ENCODE measurements at regions not wholly inside any gene's neighbourhood (a gene's known extent, or its start where the extent isn't known, plus 50 kb on each side); places are given as distances from the start of the nearest gene placed in this dataset.
A peak's percentile ranks its signal among the peaks of the same experiment; 100 is the strongest.

DNA sequence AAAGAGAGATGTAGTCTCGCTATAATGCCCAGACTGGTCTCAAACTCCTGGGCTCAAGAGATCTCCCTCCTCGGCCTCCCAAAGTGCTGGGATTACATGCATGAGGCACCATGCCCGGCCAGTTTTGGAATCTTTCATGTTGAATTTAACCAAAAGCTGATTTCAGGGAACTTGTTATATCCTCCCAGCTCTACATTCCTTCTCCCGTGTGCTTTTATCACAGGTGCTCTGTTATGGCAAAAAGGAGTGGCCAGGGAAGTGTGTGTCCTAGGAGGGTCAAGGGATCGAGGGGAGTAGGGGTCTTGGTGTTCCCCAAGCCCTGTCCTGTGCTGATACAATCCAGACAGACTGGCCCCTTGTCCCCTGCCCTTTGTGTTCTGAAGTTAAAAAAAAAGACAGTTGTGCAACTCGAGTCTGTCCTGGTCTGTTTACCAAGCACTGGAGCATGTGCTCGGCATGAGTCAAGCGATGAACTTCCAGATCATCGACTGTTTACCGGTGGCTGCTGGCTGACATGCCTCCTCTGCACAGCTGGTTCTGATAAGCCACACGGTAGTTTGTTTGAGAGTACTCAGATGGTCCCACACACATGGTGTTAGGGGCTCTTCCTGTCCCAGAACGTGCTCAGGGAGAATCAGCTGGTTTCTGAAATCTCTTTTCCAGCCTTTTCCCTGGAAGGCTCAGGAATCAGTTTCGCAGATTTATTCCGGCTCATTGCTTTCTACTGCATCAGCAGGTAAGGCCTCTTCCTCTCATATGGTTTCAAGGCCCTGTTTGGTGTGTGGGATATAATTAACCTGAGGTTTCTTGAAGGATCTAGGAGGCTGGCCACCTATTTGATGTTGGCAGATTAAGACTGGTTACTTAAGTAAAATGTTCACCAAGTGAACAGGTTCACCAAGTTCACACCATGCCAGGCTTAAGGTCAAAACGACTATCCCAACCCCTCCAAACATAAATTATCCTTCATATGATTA lies 52.6 kb upstream of the NAA20 start (continued):
- TF ChIP-seq ZNF589 (CRISPR knock-in tag; conservative IDR thresholded peaks at IDR 0.05) (peak; percentile 100), HMG20B (CRISPR knock-in tag; conservative IDR thresholded peaks at IDR 0.05) (peak; percentile 96), ZNF451 (CRISPR knock-in tag; IDR thresholded peaks at IDR 0.05) (peak; percentile 100), ZNF556 (CRISPR knock-in tag; IDR thresholded peaks at IDR 0.05; ENCODE audit: borderline replicate concordance) (peak; percentile 100), KLF16 (CRISPR knock-in tag; IDR thresholded peaks at IDR 0.05) (peak; percentile 98 to 100), ZNF713 (CRISPR knock-in tag; IDR thresholded peaks at IDR 0.05) (peak; percentile 100), ZNF775 (CRISPR knock-in tag; IDR thresholded peaks at IDR 0.05; ENCODE audit: borderline replicate concordance) (peak; percentile 98), NCOR1 (IDR thresholded peaks at IDR 0.05; ENCODE audit: borderline replicate concordance, low read length) (peak; percentile 94), SPEN (CRISPR knock-in tag; IDR thresholded peaks at IDR 0.05; ENCODE audit: low read depth) (peak; percentile 99), FOXO1 (CRISPR knock-in tag; IDR thresholded peaks at IDR 0.05) (peak; percentile 100), EHMT2 (IDR thresholded peaks at IDR 0.05; ENCODE audit: borderline replicate concordance, low read depth, low read length) (peak; percentile 83; the same call in 1 of the 2 replicates), GLI4 (CRISPR knock-in tag; IDR thresholded peaks at IDR 0.05; ENCODE audit: borderline replicate concordance) (peak; percentile 99), MZF1 (CRISPR knock-in tag; IDR thresholded peaks at IDR 0.05; ENCODE audit: borderline replicate concordance) (peak; percentile 99), ESRRA (CRISPR knock-in tag; IDR thresholded peaks at IDR 0.05; ENCODE audit: low read depth) (peak; percentile 97), ZNF510 (CRISPR knock-in tag; IDR thresholded peaks at IDR 0.05; ENCODE audit: low read depth) (peak; percentile 100), ZFP1 (CRISPR knock-in tag; IDR thresholded peaks at IDR 0.05) (peak; percentile 99), SKI (IDR thresholded peaks at IDR 0.05; ENCODE audit: partially characterized antibody) (peak; percentile 99), GABPB1 (CRISPR knock-in tag; IDR thresholded peaks at IDR 0.05) (peak; percentile 83), ZNF792 (CRISPR knock-in tag; IDR thresholded peaks at IDR 0.05) (peak; percentile 100), ZBTB38 (CRISPR knock-in tag; IDR thresholded peaks at IDR 0.05) (peak; percentile 99), ZNF562 (CRISPR knock-in tag; IDR thresholded peaks at IDR 0.05; ENCODE audit: borderline replicate concordance) (peak; percentile 78; the same call in 1 of the 2 replicates)
- TF ChIP-seq, protein P1, sequence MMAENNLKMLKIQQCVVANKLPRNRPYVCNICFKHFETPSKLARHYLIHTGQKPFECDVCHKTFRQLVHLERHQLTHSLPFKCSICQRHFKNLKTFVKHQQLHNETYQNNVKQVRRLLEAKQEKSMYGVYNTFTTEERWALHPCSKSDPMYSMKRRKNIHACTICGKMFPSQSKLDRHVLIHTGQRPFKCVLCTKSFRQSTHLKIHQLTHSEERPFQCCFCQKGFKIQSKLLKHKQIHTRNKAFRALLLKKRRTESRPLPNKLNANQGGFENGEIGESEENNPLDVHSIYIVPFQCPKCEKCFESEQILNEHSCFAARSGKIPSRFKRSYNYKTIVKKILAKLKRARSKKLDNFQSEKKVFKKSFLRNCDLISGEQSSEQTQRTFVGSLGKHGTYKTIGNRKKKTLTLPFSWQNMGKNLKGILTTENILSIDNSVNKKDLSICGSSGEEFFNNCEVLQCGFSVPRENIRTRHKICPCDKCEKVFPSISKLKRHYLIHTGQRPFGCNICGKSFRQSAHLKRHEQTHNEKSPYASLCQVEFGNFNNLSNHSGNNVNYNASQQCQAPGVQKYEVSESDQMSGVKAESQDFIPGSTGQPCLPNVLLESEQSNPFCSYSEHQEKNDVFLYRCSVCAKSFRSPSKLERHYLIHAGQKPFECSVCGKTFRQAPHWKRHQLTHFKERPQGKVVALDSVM (CRISPR knock-in tag; IDR thresholded peaks at IDR 0.05) = peak; percentile 88
- TF ChIP-seq, protein P2, sequence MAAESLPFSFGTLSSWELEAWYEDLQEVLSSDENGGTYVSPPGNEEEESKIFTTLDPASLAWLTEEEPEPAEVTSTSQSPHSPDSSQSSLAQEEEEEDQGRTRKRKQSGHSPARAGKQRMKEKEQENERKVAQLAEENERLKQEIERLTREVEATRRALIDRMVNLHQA (CRISPR knock-in tag; IDR thresholded peaks at IDR 0.05) = no peak
- TF ChIP-seq, protein P3, sequence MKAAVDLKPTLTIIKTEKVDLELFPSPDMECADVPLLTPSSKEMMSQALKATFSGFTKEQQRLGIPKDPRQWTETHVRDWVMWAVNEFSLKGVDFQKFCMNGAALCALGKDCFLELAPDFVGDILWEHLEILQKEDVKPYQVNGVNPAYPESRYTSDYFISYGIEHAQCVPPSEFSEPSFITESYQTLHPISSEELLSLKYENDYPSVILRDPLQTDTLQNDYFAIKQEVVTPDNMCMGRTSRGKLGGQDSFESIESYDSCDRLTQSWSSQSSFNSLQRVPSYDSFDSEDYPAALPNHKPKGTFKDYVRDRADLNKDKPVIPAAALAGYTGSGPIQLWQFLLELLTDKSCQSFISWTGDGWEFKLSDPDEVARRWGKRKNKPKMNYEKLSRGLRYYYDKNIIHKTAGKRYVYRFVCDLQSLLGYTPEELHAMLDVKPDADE (CRISPR knock-in tag; IDR thresholded peaks at IDR 0.05) = peak; percentile 98; the same call in 1 of the 2 replicates
- TF ChIP-seq, protein P4, sequence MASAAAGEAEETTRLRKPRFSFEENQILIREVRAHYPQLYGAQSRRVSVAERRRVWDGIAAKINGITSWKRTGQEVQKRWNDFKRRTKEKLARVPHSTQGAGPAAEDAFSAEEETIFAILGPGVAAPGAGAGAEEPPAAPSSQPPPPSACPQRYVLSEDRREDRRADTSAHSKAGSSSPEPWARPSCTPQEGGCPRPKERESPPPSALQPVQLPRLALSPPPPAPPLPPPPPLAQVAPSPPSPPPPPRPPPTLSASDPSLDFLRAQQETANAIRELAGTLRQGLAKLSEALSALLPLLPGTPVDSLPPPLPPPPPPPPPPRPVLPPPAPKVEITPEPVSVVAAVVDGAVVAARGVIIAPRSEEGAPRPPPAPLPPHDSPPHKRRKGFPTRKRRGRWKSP (CRISPR knock-in tag; IDR thresholded peaks at IDR 0.05) = peak; percentile 99

Measured in HepG2 (cell line).